ENCODE measurements at regions not wholly inside any gene's neighbourhood (a gene's known extent, or its start where the extent isn't known, plus 50 kb on each side); places are given as distances from the start of the nearest gene placed in this dataset.

DNA sequence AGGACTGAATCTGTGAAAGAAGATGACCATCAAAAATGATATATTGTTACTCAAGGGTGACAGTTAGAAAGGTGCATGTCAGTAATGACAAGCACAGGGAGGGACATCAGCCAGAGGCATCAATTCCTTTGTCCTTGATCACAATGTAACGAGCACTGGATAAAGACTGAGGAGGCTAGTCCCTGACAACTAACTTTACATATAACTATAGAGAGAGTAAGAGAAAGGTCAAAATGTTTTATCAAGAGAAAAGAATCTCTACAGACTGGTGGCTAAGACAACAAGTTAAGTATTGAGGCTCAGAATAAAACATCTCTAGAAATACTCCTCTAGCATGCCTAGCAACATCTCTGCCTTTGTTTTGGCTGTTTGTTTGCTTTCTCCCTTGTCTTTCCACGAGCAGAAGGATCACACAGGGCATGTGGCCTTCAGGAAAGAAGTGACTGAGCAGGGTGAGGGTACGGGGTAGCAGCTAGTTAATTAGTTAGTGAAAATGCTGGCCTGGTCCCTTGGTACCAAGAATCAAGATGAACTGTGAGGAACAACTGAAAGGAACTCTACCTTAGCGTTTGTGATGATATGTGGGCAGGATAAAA is 724.1 kb upstream of the MEF2C start:
- no peak for DNase-seq

GRCh38 chr5:89604342-89604741 is 721.4 kb upstream of the MEF2C start:
- no peak for DNase-seq

DNA sequence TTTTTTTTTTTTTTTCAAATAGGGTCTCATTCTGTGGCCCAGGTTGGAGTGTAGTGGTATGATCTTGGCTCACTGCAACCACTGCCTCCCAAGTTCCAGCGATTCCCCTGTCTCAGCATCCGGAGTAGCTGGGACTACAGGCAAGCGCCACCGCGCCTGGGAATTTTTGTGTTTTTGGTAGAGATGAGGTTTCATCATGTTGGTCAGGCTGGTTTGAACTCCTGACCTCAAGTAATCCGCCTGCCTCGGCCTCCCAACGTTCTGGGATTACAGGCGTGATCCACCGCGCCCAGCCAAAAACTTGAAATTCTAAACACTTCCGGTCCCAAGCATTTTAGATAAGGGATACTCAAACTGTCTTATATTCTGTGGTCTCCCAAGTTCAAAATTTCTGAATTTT is 718.9 kb upstream of the MEF2C start:
- no peak for DNase-seq

DNA sequence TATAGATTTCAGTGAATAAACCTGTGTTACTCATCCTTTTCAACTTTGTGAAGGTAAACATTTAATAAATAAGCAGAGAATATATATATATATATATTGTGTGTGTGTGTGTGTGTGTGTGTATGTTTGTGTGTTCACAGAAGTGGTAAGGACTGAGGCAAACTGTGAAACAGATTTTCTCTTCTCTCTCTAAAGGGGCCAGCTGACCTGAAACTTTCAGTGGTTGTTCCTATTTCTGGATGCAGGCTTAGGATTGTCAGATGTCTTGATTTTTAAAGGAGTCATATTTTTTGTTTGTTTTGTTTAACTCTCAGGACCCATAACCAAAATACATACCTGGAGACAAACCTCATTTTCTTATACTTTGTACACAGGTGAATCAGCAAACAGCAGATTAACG is 714.9 kb upstream of the MEF2C start:
- no peak for DNase-seq

DNA sequence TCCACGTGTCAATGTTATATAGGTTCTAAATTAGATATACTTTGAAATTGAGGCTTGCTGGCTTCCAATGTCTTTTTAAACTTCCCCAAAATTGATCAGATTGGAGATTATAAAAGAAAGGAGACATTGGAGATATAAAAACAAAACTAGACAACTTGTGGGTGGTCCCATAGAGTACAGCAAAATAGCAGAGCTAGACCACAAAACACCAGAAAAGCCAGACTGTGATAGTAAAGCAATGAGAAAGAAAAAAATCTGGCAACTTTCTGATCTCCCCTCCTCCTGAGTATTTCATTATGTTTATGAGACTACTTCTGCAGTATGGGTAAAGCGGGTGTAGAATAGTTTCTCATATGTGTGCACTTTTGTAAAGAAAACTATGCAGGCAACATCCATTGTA is 713.8 kb upstream of the MEF2C start:
- DNase-seq: no peak

DNA sequence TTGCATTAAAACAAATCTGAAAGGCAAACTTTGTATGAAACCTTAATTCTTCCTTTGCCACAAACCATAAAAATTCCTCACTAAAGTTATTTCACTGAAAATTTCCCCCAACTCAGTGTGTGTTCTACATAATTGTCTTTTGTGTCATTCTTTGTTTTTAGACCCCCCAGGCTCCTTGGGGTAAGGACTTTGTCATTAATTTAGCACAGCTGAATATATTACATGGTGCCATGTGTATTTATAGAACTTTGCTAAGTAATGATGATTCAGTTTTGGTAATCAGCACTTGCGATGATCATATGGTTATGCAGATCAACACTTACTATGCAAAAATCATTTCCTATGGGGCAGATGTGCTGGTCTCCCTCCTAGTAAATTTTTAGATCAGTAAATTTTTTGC is 712.1 kb upstream of the MEF2C start:
- no peak for DNase-seq

GRCh38 chr5:89584339-89584956 is 701.5 kb upstream of the MEF2C start:
- DNase-seq: no peak

DNA sequence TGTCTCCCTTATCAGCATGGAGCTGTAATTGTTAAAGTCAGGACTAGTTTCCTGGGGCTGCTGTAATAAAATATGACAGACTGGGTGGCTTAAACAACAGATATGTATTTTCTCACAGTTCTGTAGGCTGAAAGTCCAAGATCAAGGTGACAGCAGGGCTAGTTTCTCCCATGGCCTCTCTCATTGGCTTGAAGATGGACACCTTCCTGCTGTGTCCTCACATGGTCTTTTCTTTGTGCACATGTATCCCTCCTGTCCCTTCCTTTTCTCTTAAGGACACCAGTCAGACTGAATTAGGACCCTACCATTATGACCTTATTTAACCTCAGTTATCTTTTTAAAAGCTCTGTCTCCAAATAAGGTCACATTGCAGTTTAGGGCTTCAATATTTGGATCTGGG is 700.5 kb upstream of the MEF2C start:
- DNase-seq: no peak

- DNase-seq: no peak
Observed at GRCh38 chr5:89582768-89583339, 699.9 kb upstream of the MEF2C start.

- no peak for DNase-seq
Observed at GRCh38 chr5:89580976-89581375, 698.0 kb upstream of the MEF2C start.

DNA sequence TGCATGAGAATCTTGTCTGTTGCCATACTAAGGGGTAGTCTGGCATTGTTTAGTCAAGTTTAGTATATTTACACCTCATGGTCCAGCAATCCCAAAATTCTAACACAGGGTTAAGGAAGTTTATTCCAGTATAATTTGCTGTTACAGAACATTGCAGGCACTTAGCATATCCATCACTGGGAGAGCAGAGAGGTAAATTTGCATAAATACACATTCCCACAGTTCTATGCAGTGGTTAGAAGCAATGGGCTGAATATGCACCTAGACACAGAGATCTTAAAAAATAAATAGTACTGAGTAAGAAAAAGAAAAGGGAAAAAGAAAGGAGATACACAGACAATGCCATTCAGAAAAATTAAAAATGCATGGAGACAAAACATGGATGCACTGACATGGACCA is 692.3 kb upstream of the MEF2C start:
- DNase-seq: no peak

GRCh38 chr5:89573345-89573744 is 690.4 kb upstream of the MEF2C start:
- DNase-seq: no peak

DNA sequence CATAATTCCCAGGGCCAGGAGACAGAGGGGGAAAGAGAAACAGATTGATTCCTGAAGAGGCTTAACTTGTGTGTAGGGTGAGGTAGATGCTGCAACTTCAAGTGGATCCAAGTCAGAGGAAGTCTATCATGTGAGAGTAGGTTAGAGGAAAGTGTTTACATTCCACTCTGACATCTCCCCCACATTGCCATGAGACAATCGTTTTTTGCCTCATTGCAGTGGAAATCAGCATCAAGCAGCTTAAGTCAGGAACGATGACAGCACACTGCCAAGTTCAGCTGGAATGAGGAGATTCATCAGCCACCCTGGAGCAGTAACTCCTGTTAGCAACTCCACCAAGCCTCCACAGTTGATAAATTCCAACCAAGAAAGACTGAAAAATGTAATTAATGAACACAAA is 689.7 kb upstream of the MEF2C start:
- DNase-seq: no peak

DNA sequence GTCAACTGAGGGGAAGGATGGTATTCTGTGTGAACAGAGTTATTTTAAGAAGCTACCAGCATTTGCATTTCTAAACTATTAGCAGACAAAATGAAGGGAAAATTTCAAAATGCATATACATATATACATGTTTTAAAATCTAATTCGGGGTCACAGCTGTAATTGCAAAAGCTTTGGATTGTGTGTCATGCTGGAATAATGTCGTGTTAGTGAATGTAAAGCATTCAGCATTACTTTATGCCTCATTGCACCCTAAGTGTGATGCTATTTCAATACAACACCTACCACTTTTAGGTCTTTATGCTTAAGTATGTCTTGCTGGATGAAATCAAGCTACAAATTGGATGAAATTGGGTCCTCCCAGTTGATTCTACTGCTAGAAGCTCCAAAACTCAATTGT is 687.6 kb upstream of the MEF2C start:
- no peak for DNase-seq

DNA sequence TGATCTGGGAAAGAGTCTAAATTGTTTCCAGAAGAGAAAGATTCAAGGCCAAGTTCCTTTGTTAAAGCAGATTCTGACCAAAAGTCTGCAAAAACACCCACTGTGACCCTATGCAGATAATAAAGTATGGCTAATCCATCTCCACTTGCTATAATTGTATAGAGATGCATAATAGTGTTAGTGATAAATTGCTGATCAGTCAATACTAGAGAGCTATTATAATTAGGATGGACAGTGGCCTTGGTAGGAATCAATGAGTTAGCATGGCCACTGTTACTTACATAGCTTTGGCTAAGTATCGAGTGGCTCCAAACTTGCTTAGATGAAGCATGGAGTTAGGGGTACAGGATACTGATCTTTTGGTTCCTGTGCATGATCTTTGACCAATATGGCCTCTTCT is 683.4 kb upstream of the MEF2C start:
- DNase-seq: no peak

DNA sequence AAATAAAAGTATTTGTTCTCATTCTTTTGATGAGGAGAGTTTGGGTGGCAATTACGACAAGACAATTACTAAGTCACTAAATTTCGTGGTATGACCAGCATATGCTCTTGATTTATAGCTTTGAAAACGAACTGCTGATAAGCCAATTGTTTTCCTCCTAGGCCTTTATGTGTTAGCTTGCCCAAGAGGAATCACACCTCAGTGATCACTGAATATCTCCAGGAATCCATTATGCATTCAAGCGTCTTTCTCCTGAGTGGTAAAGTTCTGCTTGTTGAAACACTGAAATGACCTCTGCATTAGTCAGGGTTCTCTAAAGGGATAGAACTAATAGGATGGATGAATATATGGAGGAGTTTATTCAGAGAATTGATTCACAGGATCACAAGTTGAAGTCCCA is 677.7 kb upstream of the MEF2C start:
- no peak for DNase-seq

DNA sequence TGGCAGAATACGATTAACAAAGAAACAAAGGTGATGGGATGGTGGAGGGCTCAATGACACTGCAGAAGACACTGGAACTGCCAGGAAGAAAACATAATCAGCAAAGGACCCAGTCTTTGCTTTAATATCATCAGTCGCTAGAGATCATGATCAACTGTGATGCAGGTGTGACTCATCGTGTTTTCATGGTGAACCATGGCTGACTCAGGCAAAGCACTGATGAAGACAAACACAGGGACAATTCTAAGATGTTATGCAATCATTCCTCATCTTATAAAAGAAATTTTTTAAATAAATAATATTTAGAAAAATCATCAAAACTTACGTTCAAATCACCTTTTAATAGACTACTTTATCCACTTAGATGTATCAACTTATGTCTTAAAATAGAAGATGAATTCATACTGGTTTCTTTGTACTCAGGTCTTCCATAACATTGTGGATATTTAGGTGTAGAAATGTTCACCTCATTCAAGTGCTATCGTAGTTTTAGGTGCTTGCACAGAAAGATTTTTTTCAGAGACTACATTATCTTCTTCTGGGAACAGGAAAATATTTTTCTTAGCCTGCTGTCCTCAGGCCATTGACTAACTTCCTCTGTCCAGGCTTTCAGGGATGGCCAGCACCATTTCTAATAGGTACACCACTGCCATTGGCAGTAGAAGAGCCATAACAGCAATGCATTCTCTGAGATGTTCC is 673.4 kb upstream of the MEF2C start:
- DNase-seq: no peak

DNA sequence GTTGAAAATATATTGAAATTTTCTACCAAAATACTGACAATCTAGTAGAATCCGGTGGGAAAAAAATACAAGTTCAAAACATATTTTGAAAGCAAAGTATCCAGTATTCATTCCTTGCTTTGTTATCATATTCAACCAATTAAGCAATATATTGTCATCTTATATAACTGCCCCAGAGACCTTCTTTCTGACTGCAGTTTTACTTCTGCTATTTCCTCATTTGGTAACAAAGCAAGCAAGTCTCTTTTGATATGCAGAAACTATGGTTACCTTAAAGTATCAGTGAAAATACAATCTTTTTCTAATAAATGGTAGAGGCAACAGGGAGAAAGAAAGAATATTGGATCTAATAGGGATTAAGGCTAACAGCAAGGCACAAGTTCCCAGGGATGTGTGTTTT is 663.7 kb upstream of the MEF2C start:
- no peak for DNase-seq

DNA sequence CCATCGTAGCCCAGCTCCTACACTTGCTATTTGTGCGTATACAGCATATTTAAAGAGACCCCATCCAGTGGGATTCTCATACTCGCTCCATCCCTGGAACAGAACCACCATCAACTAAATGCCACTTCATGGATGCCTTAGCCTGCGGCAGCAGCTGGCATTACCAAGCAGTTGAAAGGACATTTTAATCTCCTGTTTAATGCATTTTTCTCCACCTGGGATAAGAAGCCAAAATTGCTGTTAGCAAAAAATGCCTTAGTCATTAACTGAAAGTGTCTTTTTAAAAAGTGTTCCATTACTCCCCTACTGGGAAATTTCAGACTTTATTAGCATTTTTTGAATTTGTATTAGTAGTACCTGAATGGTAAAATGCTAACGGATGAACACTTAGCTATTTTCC is 662.6 kb upstream of the MEF2C start:
- no peak for DNase-seq

DNA sequence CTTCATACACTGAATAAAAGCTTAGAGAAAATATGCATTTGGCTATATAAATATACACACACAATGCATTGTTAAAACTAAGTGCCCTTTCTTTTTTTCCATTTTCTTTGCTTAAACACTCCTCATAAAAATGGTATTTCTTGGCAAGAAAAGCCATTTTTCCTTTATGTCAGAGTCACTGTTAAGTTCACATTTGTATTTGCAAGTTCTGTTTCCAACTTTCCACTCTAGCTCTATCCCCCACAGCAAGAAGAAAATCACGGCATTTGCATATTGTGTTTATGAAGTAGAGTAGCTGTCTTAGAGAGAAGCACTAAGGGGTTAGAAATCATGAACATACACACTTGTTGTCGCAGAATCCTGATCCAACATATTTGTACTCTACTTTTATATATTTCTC is 662.1 kb upstream of the MEF2C start:
- no peak for DNase-seq

DNA sequence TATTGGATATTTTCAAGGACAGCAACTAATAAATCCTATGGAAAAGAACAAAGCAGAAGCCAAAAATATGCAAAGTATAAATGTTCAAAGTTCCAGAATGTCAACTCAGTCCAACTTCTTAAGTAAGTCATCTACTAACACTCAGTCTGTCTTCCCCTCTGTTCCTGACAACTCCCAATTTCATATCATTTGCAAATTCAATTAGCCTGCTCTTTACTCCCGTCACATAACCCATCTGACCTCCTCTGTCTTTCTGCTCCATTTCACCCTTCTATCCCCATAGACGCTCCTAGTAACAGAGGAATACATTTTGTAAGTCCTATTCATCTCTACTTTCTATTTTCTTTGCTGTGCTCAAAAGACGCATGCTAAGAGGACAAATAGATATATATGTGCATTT is 659.8 kb upstream of the MEF2C start:
- no peak for DNase-seq

DNA sequence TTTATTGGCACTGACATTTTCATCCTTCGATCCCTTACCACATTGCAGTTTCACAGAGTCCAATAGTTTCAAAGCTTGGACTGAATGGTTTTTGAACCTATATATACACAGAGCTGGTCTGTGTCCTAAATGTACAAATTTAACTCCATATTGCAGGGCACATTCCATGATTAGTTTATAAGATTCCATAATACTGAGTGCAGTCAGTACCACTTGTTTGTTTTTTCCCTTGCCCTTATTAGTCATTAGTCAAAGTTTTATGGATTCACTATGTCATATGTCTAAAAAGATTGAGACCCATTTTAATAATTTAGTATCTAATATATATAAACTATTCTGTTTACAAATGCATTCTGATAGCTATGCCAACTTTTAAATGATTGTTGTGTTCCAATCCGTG is 654.8 kb upstream of the MEF2C start:
- no peak for DNase-seq

GRCh38 chr5:89536020-89536419 is 653.0 kb upstream of the MEF2C start:
- no peak for DNase-seq

DNA sequence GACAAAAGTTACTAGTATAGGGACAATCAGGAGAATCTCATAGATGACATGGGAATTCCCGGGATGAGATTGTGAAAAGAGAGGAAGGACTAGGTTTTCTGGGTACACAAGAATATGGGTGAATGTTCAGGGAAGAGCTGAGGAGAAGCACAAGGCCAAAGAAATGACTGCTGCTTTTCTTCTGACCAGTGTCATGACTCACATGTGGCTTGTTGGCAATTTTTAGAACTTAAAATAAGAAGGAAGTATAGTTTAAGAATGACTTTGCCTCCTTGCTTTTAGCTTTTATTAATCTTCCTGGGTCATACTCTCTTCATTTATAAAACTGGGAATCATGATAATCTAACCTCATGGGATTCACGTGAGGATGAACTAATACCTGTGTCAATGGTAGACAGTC is 652.4 kb upstream of the MEF2C start:
- no peak for DNase-seq

GRCh38 chr5:89534331-89534730 is 651.3 kb upstream of the MEF2C start:
- DNase-seq: no peak

Measured in DMS79 (cell line).